ENCODE measurements at regions not wholly inside any gene's neighbourhood (a gene's known extent, or its start where the extent isn't known, plus 50 kb on each side); places are given as distances from the start of the nearest gene placed in this dataset.

DNA sequence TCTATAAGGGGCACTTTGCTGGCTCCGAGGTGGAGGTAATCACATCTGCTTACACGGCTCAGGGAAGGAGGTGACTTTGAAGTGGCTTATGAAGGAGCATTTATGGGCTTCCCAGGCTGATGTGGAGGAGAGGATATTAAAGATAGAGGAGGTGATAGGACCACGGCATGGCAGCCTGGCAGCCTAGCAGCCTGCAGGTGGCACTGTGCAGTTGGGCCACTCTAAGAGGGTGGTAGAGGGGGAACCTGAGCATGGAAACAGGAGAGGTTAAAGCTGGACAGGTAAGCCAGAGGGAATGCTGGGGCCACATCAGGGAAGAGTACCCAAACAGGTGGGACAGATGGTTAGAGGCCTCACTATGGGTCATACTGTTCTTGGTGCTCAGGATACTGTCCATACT is 375.0 kb downstream of the WDR72 start:
- H3K27me3 ChIP-seq (ENCODE audit: insufficient read depth in 3 of 3, low read length in 2 of 3): no peaks in the 10 kb centered on the region
- H3K4me3 ChIP-seq: no peak overlapping the region
- ATAC-seq (no peak), DNase-seq (no peak)
- WGBS, 3 donors: 51 to 58% (median 53%) methylated on average over 3 of the region's 3 CpGs
- H3K27ac ChIP-seq: no peak overlapping the region
- TF ChIP-seq, protein P1, sequence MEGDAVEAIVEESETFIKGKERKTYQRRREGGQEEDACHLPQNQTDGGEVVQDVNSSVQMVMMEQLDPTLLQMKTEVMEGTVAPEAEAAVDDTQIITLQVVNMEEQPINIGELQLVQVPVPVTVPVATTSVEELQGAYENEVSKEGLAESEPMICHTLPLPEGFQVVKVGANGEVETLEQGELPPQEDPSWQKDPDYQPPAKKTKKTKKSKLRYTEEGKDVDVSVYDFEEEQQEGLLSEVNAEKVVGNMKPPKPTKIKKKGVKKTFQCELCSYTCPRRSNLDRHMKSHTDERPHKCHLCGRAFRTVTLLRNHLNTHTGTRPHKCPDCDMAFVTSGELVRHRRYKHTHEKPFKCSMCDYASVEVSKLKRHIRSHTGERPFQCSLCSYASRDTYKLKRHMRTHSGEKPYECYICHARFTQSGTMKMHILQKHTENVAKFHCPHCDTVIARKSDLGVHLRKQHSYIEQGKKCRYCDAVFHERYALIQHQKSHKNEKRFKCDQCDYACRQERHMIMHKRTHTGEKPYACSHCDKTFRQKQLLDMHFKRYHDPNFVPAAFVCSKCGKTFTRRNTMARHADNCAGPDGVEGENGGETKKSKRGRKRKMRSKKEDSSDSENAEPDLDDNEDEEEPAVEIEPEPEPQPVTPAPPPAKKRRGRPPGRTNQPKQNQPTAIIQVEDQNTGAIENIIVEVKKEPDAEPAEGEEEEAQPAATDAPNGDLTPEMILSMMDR (IDR thresholded peaks at IDR 0.05): no peak
- intact Hi-C loops (cut with DNase I): no loop called here
- no peaks in the 10 kb centered on the region for H3K4me1 ChIP-seq
- H3K9me3 ChIP-seq: no peaks in the 10 kb centered on the region
- no peaks in the 10 kb centered on the region for H3K36me3 ChIP-seq (ENCODE audit: insufficient read depth in 1 of 2, low read depth in 1 of 2)

DNA sequence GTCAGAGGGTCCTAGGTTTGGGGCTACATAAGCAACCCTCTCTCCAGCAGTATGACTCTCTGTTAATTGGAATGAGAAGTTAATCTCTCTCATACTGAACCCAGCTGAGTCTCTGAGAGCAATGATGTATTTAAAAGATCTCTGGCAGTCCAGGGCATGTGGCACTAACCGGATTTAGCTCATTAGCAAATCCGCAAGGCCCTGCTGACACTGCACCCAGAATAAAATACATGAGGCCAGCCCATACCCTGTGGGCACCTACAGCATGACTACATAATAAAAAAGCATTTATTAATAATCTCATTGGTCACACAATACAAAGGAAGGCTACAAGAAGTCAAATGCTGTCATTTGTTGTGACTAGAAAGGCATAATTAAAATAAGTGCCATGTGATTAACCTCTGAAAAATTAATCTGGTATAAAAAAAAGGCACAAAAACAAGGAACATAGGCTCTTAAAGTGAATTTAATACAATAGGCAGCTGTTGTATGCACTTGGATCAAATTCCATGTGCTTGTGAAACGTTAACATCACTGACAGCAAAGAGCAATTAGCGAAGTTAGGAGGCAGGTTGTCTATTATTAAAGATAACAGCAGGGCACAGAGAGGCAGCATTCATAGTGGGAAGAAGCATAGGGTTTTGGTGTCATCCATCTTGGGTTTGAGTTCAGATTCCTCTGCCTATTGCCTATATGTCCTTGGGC is 381.2 kb downstream of the WDR72 start:
- no peaks in the 10 kb centered on the region for H3K4me1 ChIP-seq
- H3K4me3 ChIP-seq: no peak overlapping the region
- H3K27ac ChIP-seq: no peak overlapping the region
- DNase-seq (no peak), ATAC-seq (no peak)
- WGBS, 3 donors: 48 to 52% (median 51%) methylated on average over 4 of the region's 4 CpGs
- H3K36me3 ChIP-seq (ENCODE audit: insufficient read depth in 1 of 2, low read depth in 1 of 2): no peaks in the 10 kb centered on the region
- intact Hi-C loops (cut with DNase I): no loop called here
- H3K9me3 ChIP-seq: no peaks in the 10 kb centered on the region
- H3K27me3 ChIP-seq (ENCODE audit: insufficient read depth in 3 of 3, low read length in 2 of 3): no peaks in the 10 kb centered on the region
- TF ChIP-seq, protein P1 (IDR thresholded peaks at IDR 0.05): no peak

DNA sequence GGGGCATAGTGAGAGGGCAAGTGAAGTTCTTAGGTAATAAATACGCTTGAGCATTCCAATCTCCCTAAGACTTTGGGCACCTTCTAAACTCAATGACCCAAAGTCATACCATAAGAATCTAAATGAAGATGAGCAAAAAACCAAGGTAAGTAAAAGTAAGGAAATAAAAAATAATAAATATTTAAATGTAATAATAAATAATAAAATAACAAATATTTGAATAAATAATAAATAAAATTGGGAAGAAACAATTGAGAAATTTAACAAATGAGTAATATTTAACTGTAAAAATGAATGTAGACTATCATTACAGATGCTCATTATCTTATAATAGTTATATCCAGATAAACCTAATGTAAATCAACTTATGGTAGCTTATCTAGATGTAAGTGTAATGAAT is 391.7 kb downstream of the WDR72 start:
- Histone ChIP-seq H3K27ac (no peak overlapping the region), H3K4me1 (no peaks in the 10 kb centered on the region), H3K9me3 (no peaks in the 10 kb centered on the region), H3K36me3 (ENCODE audit: insufficient read depth in 1 of 2, low read depth in 1 of 2) (no peaks in the 10 kb centered on the region), H3K4me3 (no peak overlapping the region), H3K27me3 (ENCODE audit: insufficient read depth in 3 of 3, low read length in 2 of 3) (no peaks in the 10 kb centered on the region)
- no peak for DNase-seq
- WGBS, 3 donors: 92 to 96% (median 94%) methylated on average over 1 of the region's 1 CpG
- no peak for ATAC-seq
- intact Hi-C loops (cut with DNase I): no loop called here
- TF ChIP-seq, protein P1 (IDR thresholded peaks at IDR 0.05): no peak

DNA sequence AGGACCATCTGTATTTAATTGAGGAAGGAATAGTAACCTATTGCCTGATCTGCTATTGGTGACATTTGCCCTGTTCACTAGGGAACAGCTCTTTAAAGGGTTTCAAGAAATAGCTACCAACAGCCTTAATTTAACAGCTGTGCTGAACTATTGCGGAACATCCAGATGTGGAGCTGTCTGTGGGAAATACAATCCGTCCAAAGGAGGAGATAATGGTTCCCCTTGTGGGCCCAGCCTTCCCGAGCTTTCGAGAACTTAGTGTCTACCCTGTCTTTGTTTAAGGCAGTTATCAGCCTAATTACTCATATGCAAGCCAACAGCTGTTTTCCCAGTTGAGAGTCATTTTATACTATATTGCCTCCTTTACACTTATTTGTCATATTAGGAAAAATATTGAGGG is 398.6 kb downstream of the WDR72 start:
- Histone ChIP-seq H3K9me3 (no peaks in the 10 kb centered on the region), H3K27ac (no peak overlapping the region), H3K4me1 (no peaks in the 10 kb centered on the region), H3K36me3 (ENCODE audit: insufficient read depth in 1 of 2, low read depth in 1 of 2) (no peaks in the 10 kb centered on the region), H3K27me3 (ENCODE audit: insufficient read depth in 3 of 3, low read length in 2 of 3) (no peaks in the 10 kb centered on the region), H3K4me3 (no peak overlapping the region)
- no peak for DNase-seq
- ATAC-seq: no peak
- 29 to 35% (median 31%) methylated on average over 4 of the region's 4 CpGs for WGBS, 3 donors
- TF ChIP-seq, protein P1 (IDR thresholded peaks at IDR 0.05): no peak
- intact Hi-C loops (cut with DNase I): no loop called here

DNA sequence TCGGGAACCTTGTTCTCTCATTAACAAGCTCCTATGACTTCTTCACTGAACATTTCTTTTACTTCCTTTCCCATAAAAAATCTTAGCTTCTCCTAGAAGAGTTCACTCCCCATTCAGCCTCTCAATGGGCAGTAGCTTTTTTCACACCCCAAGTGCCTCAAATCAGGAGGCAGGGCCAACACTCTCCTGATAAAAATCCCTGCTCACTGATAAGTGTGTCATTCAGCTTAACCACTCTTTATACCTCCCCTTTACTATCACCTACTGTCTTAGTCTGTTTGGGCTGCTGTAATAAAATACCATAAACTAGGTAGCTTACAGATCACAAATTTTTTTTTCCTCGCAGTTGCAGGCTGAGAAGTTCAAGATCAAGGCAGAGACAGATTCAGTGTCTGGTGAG is 400.4 kb downstream of the WDR72 start:
- H3K9me3 ChIP-seq: no peaks in the 10 kb centered on the region
- no peaks in the 10 kb centered on the region for H3K36me3 ChIP-seq (ENCODE audit: insufficient read depth in 1 of 2, low read depth in 1 of 2)
- H3K4me1 ChIP-seq: no peaks in the 10 kb centered on the region
- no peak overlapping the region for H3K4me3 ChIP-seq
- ATAC-seq: no peak
- H3K27me3 ChIP-seq (ENCODE audit: insufficient read depth in 3 of 3, low read length in 2 of 3): no peaks in the 10 kb centered on the region
- intact Hi-C loops (cut with DNase I): no loop called here
- WGBS, 3 donors: 53 to 61% (median 60%) methylated on average over 2 of the region's 2 CpGs
- no peak for DNase-seq
- TF ChIP-seq, protein P1 (IDR thresholded peaks at IDR 0.05): no peak
- H3K27ac ChIP-seq: no peak overlapping the region

Data from psoas muscle (tissue), 7 donors.